CD14-positive monocyte (primary cell): ENCODE measurements at regions not wholly inside any gene's neighbourhood (a gene's known extent, or its start where the extent isn't known, plus 50 kb on each side); places are given as distances from the start of the nearest gene placed in this dataset.

Experiments
- DNase-seq, 3 donors: peaks; one replicate each; pipeline ENCODE4 v3.0.0-alpha.2; 2011 to 2022
- H2AFZ ChIP-seq: 2 replicates; pipeline ENCODE4 v1.6.0; 2012; ENCODE audit warnings: mild to moderate bottlenecking, low read depth, low read length, inconsistent platforms; ENCODE audit not compliant: insufficient read depth, poor library complexity, severe bottlenecking
- H3K27ac ChIP-seq, 2 donors: 1 replicate in 1 of 2; 2 replicates in 1 of 2; pipeline ENCODE4 v1.5.1; 2012 to 2013; ENCODE audit warnings: low read length in 2 of 2, control low read depth in 1 of 2, inconsistent platforms in 1 of 2, low read depth in 1 of 2, mild to moderate bottlenecking in 1 of 2
- H3K27me3 ChIP-seq, 2 donors: one replicate each; pipeline versions ENCODE4 v1.6.0 to v1.6.1; 2011 to 2013; ENCODE audit warnings: low read length in 2 of 2; ENCODE audit not compliant: control insufficient read depth in 2 of 2, insufficient read depth in 2 of 2
- H3K36me3 ChIP-seq, 2 donors: replicated peaks in 1 of 2; 1 replicate in 1 of 2; 2 replicates in 1 of 2; pipeline versions ENCODE4 v1.5.1 to v1.6.1; 2012 to 2013; ENCODE audit warnings: low read length in 2 of 2, control low read depth in 1 of 2, inconsistent platforms in 1 of 2, mild to moderate bottlenecking in 1 of 2; ENCODE audit not compliant: insufficient read depth in 2 of 2, control insufficient read depth in 1 of 2
- H3K4me1 ChIP-seq, 2 donors: 1 replicate in 1 of 2; 2 replicates in 1 of 2; pipeline versions ENCODE4 v1.5.1 to v1.6.1; 2012 to 2013; ENCODE audit warnings: low read length in 2 of 2, control low read depth in 1 of 2, inconsistent platforms in 1 of 2, mild to moderate bottlenecking in 1 of 2, moderate library complexity in 1 of 2; ENCODE audit not compliant: insufficient read depth in 2 of 2, control insufficient read depth in 1 of 2
- H3K4me2 ChIP-seq: replicated peaks from 2 replicates; pipeline ENCODE3; 2012; ENCODE audit warnings: low read length, moderate library complexity, mild to moderate bottlenecking; ENCODE audit not compliant: poor library complexity, severe bottlenecking; ENCODE audit errors: extremely low read depth
- H3K4me3 ChIP-seq, 3 experiments: fragments of 200-600 bp in 1 of 3; sonication (generic) in 1 of 3; replicated peaks in 1 of 3; 1 replicate in 2 of 3; 2 replicates in 1 of 3; pipeline ENCODE4 v1.5.1; 2011 to 2013; ENCODE audit warnings: low read length in 3 of 3, mild to moderate bottlenecking in 3 of 3, control low read depth in 2 of 3, low read depth in 2 of 3, inconsistent platforms in 1 of 3, moderate library complexity in 1 of 3
- H3K79me2 ChIP-seq: 2 replicates; pipeline ENCODE4 v1.6.0; 2012; ENCODE audit warnings: mild to moderate bottlenecking, control low read depth, inconsistent platforms, low read length, moderate library complexity; ENCODE audit not compliant: insufficient read depth
- H3K9ac ChIP-seq: 2 replicates; pipeline ENCODE4 v1.6.0; 2017; ENCODE audit warnings: low read length, mild to moderate bottlenecking; ENCODE audit not compliant: insufficient read depth, poor library complexity, severe bottlenecking
- H3K9me3 ChIP-seq, 2 donors: replicated peaks in 1 of 2; 1 replicate in 1 of 2; 2 replicates in 1 of 2; pipeline versions ENCODE4 v1.5.1 to v1.6.1; 2012 to 2013; ENCODE audit warnings: low read length in 2 of 2, control low read depth in 1 of 2; ENCODE audit not compliant: control insufficient read depth in 1 of 2, insufficient read depth in 1 of 2
- H4K20me1 ChIP-seq: 2 replicates; pipeline ENCODE4 v1.6.0; 2012; ENCODE audit warnings: mild to moderate bottlenecking, low read length, control low read depth, moderate library complexity; ENCODE audit not compliant: insufficient read depth
- H3K27ac Mint-ChIP-seq, 7 donors: one replicate each; pipeline ENCODE4 v1.8.0; 2020; ENCODE audit warnings: mild to moderate bottlenecking in 7 of 7, mixed read lengths in 7 of 7, moderate library complexity in 6 of 7, inconsistent platforms in 2 of 7
- H3K27me3 Mint-ChIP-seq, 3 donors: one replicate each; pipeline ENCODE4 v1.8.0; 2021 to 2022; ENCODE audit warnings: low read depth in 3 of 3, mild to moderate bottlenecking in 3 of 3, mixed read lengths in 3 of 3, moderate library complexity in 3 of 3, inconsistent platforms in 1 of 3
- H3K36me3 Mint-ChIP-seq, 2 donors: one replicate each; pipeline ENCODE4 v1.8.0; 2020; ENCODE audit warnings: mixed read lengths in 2 of 2, inconsistent platforms in 1 of 2, mild to moderate bottlenecking in 1 of 2
- H3K4me1 Mint-ChIP-seq: one replicate; pipeline ENCODE4 v1.8.0; 2020; ENCODE audit warnings: mild to moderate bottlenecking, mixed read lengths
- H3K4me3 Mint-ChIP-seq, 2 donors: one replicate each; pipeline ENCODE4 v1.8.0; 2020; ENCODE audit warnings: mild to moderate bottlenecking in 2 of 2, mixed read lengths in 2 of 2, moderate library complexity in 1 of 2
- H3K9me3 Mint-ChIP-seq, 7 donors: one replicate each; pipeline ENCODE4 v1.8.0; 2020 to 2022; ENCODE audit warnings: mixed read lengths in 7 of 7, mild to moderate bottlenecking in 6 of 7, moderate library complexity in 6 of 7, inconsistent platforms in 2 of 7
- CTCF ChIP-seq: fragments of 200-600 bp; IDR thresholded peaks from one replicate; pipeline ENCODE4 v1.8.0; 2022; ENCODE audit warnings: antibody characterized with exemption, mild to moderate bottlenecking
- WGBS: methylation state at CpG from one replicate; pipeline ENCODE4 v1.1.5; 2013; ENCODE audit warnings: missing lambda C conversion rate; ENCODE audit not compliant: insufficient coverage; 5-methylcytosine and 5-hydroxymethylcytosine counted together
- intact Hi-C, 2 donors: fragments of 100-400 bp; cut with micrococcal nuclease; formaldehyde crosslinking; loops; one replicate each; pipeline versions ENCODE4 v1.15.0 to v1.15.1; 2023

GRCh38 chr4:75308049-75308448, 206.2 kb downstream of the RCHY1 start:
- Mint-ChIP-seq H3K4me3 (no peak overlapping the region), H3K27ac (no peak overlapping the region), H3K9me3 (peaks cover 0 to 11% (median 4%) of the 10 kb centered on the region in 7 donors), H3K36me3 (no peaks in the 10 kb centered on the region), H3K4me1 (no peaks in the 10 kb centered on the region), H3K27me3 (no peaks in the 10 kb centered on the region)
- no peaks in the 10 kb centered on the region for H3K4me1 ChIP-seq
- no peak overlapping the region for H3K4me3 ChIP-seq
- DNase-seq = no peak
- H2AFZ ChIP-seq = no peak overlapping the region
- peaks cover 7 to 8% of the 10 kb centered on the region in 2 donors for H3K9me3 ChIP-seq
- intact Hi-C loops = no loop called here
- no peaks in the 10 kb centered on the region for H3K27me3 ChIP-seq
- H3K9ac ChIP-seq = no peak overlapping the region
- H3K79me2 ChIP-seq = no peaks in the 10 kb centered on the region
- no CpG with 5 or more reads among the region's 1 CpG for WGBS
- TF ChIP-seq CTCF = no peak
- H3K27ac ChIP-seq = no peak overlapping the region
- H3K36me3 ChIP-seq = no peaks in the 10 kb centered on the region
- no peak overlapping the region for H3K4me2 ChIP-seq
- H4K20me1 ChIP-seq = no peaks in the 10 kb centered on the region

DNA sequence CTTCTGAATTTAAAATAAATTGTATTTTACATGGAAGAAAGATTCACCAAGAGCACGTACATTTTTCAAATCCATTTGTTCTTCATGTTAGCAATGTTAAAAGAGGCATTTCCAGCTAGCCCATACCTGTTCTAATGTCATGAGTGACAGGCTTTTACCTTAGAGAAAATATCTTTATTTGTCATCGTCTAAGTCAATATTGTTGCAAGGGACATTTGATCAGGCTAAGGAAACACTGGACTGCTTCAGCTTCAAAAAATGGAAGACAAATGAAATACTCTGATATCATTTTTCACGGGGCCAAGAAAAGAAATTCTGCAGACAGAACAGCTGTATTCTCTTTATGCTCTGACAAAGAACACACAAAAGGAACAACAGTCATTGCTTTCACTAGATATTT, 207.7 kb downstream of the RCHY1 start:
- Histone ChIP-seq H3K27me3 (no peaks in the 10 kb centered on the region), H3K4me1 (no peaks in the 10 kb centered on the region), H3K9ac (no peak overlapping the region), H2AFZ (no peak overlapping the region), H3K4me3 (no peak overlapping the region), H4K20me1 (no peaks in the 10 kb centered on the region), H3K27ac (no peak overlapping the region), H3K79me2 (no peaks in the 10 kb centered on the region), H3K9me3 (peaks cover 0 to 7% of the 10 kb centered on the region in 2 donors), H3K4me2 (no peak overlapping the region), H3K36me3 (no peaks in the 10 kb centered on the region)
- peaks cover 2 to 7% (median 4%) of the 10 kb centered on the region in 7 donors for H3K9me3 Mint-ChIP-seq
- no peaks in the 10 kb centered on the region for H3K4me1 Mint-ChIP-seq
- H3K4me3 Mint-ChIP-seq = no peak overlapping the region
- H3K27ac Mint-ChIP-seq = no peak overlapping the region
- intact Hi-C loops = no loop called here
- no peaks in the 10 kb centered on the region for H3K27me3 Mint-ChIP-seq
- 90% methylated on average over 2 of the region's 3 CpGs for WGBS
- no peak for DNase-seq
- TF ChIP-seq CTCF = no peak
- H3K36me3 Mint-ChIP-seq = no peaks in the 10 kb centered on the region
